ENCODE measurements at regions not wholly inside any gene's neighbourhood (a gene's known extent, or its start where the extent isn't known, plus 50 kb on each side); places are given as distances from the start of the nearest gene placed in this dataset.
"Not testable (repeated sequence)": the region's sequence is repeated elsewhere in the genome, so short reads cannot be mapped to it uniquely, and the experiment has no call there.

DNA sequence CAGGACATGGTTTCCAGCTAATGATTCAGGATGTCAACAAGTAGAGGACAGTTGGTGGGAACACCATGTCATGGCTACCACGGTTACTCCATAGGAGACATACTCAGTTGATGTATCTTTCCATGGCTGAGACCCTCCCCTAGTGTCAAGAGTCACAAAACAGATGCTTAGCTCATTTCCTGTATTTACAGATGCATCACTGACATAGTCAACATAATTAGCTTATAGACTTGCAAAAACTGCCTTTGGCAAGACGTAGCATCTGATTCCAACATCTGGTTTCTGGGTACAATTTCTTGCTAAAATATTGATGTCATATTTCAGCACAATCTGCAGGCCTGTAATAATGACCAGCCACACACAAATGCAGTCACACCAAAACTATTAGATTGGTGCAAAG lies 550.3 kb downstream of the FAM181B start:
- intact Hi-C loops (cut with micrococcal nuclease): no loop called here
- no peaks in the 10 kb centered on the region for H4K20me1 ChIP-seq (ENCODE audit: low read length)
- POLR2A ChIA-PET (ENCODE audit: unreplicated experiment): no interaction called here
- H3K4me3 ChIP-seq (ENCODE audit: low read length): no peak overlapping the region
- H3K9ac ChIP-seq (ENCODE audit: low read length): no peak overlapping the region
- H3K27ac ChIP-seq (ENCODE audit: low read length): no peak overlapping the region
- H3K9me3 ChIP-seq (ENCODE audit: low read length): peaks cover 43% of the 10 kb centered on the region; the same call in 1 of the 2 replicates
- no peak overlapping the region for H2AFZ ChIP-seq (ENCODE audit: low read length)
- H3K4me1 ChIP-seq (ENCODE audit: insufficient read depth, low read length): no peaks in the 10 kb centered on the region
- no peaks in the 10 kb centered on the region for H3F3A ChIP-seq (ENCODE audit: low read length, unreplicated experiment)
- H3K79me2 ChIP-seq (ENCODE audit: low read length): no peaks in the 10 kb centered on the region
- DNase-seq: no peak
- CTCF ChIA-PET: no interaction called here
- H3K27me3 ChIP-seq (ENCODE audit: low read length): no peaks in the 10 kb centered on the region
- no peaks in the 10 kb centered on the region for H3K9me2 ChIP-seq (replicated peaks; ENCODE audit: low read length)
- no TSS peak for BruUV-seq (replicated peaks)
- H3K4me2 ChIP-seq (ENCODE audit: low read length): no peak overlapping the region
- no peaks in the 10 kb centered on the region for H3K36me3 ChIP-seq (ENCODE audit: low read depth, low read length)
- ATAC-seq: no peak
- no peak for TF ChIP-seq EZH2 (IDR thresholded peaks at IDR 0.05; ENCODE audit: low read length, unreplicated experiment)
- TF ChIP-seq, protein P1, sequence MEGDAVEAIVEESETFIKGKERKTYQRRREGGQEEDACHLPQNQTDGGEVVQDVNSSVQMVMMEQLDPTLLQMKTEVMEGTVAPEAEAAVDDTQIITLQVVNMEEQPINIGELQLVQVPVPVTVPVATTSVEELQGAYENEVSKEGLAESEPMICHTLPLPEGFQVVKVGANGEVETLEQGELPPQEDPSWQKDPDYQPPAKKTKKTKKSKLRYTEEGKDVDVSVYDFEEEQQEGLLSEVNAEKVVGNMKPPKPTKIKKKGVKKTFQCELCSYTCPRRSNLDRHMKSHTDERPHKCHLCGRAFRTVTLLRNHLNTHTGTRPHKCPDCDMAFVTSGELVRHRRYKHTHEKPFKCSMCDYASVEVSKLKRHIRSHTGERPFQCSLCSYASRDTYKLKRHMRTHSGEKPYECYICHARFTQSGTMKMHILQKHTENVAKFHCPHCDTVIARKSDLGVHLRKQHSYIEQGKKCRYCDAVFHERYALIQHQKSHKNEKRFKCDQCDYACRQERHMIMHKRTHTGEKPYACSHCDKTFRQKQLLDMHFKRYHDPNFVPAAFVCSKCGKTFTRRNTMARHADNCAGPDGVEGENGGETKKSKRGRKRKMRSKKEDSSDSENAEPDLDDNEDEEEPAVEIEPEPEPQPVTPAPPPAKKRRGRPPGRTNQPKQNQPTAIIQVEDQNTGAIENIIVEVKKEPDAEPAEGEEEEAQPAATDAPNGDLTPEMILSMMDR (conservative IDR thresholded peaks at IDR 0.05; ENCODE audit: low read depth, low read length): no peak
- no peak for TF ChIP-seq EZH2phosphoT487 (IDR thresholded peaks at IDR 0.05; ENCODE audit: borderline replicate concordance, low read length)

DNA sequence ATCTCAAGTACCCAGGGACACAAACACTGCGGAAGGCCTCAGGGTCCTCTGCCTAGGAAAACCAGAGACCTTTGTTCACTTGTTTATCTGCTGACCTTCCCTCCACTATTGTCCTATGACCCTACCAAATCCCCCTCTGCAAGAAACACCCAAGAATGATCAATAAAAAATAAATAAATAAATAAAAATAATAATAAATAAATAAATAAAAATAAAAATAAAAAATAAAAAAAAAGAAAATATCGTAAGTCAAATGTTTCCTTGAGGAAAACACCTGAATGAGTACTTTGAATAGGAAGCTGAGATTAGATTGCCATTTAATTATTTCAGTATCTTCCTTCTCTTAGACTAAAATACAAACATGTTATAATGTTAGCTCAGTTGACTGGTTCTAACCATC lies 551.0 kb downstream of the FAM181B start:
- ATAC-seq; intact Hi-C loops (cut with micrococcal nuclease): not testable (repeated sequence)

DNA sequence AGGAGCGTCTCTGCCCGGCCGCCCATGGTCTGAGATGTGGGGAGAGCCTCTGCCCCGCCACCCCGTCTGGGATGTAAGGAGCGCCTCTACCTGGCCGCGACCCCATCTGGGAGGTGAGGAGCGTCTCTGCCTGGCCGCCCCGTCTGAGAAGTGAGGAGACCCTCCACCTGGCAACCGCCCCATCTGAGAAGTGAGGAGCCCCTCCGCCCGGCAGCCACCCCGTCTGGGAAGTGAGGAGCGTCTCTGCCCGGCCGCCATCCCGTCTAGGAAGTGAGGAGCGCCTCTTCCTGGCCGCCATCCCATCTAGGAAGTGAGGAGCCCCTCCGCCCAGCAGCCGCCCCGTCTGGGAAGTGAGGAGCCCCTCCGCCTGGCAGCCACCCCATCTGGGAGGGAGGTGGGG lies 551.9 kb downstream of the FAM181B start:
- intact Hi-C loops (cut with micrococcal nuclease); CTCF ChIA-PET; H3K9ac ChIP-seq (ENCODE audit: low read length); H3K4me2 ChIP-seq (ENCODE audit: low read length); H3K36me3 ChIP-seq (ENCODE audit: low read depth, low read length); ATAC-seq; POLR2A ChIA-PET (ENCODE audit: unreplicated experiment); BruUV-seq (replicated peaks); DNase-seq; H3K27ac ChIP-seq (ENCODE audit: low read length); H4K20me1 ChIP-seq (ENCODE audit: low read length); H3K9me2 ChIP-seq (replicated peaks; ENCODE audit: low read length); H3F3A ChIP-seq (ENCODE audit: low read length, unreplicated experiment); H3K4me1 ChIP-seq (ENCODE audit: insufficient read depth, low read length); H3K27me3 ChIP-seq (ENCODE audit: low read length); H2AFZ ChIP-seq (ENCODE audit: low read length); H3K79me2 ChIP-seq (ENCODE audit: low read length); H3K4me3 ChIP-seq (ENCODE audit: low read length): not testable (repeated sequence)
- peaks cover 55% of the 10 kb centered on the region; the same call in 1 of the 2 replicates for H3K9me3 ChIP-seq (ENCODE audit: low read length)

More for the DNA sequence above, 551.0 kb downstream of the FAM181B start:
- H4K20me1 ChIP-seq (ENCODE audit: low read length); H3K4me1 ChIP-seq (ENCODE audit: insufficient read depth, low read length); DNase-seq; H3K9ac ChIP-seq (ENCODE audit: low read length); H3F3A ChIP-seq (ENCODE audit: low read length, unreplicated experiment); H3K27ac ChIP-seq (ENCODE audit: low read length); BruUV-seq (replicated peaks); CTCF ChIA-PET; H2AFZ ChIP-seq (ENCODE audit: low read length); H3K4me3 ChIP-seq (ENCODE audit: low read length); H3K4me2 ChIP-seq (ENCODE audit: low read length); H3K79me2 ChIP-seq (ENCODE audit: low read length); POLR2A ChIA-PET (ENCODE audit: unreplicated experiment); H3K27me3 ChIP-seq (ENCODE audit: low read length); H3K9me2 ChIP-seq (replicated peaks; ENCODE audit: low read length); H3K36me3 ChIP-seq (ENCODE audit: low read depth, low read length): not testable (repeated sequence)
- H3K9me3 ChIP-seq (ENCODE audit: low read length): peaks cover 48% of the 10 kb centered on the region; the same call in 1 of the 2 replicates

DNA sequence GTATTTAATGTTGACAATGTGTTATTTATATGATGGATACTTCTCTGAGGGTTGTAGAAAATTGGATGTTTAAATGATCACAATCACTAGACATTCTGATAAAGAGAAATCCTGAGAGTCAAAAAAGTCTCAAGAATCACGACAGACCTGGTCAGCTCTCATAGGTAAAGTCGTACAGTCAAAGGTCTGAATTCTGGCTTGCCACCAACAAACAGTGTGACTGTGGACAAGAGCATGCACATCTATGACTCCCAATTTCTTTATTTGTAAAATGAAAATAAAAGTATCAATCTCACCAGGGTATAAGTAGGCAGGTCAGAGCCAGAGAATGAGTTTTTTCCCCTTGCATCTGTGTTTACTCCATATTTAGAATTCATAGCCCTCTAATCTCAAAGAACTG lies 556.7 kb downstream of the FAM181B start:
- Histone ChIP-seq H3K27ac (ENCODE audit: low read length) (no peak overlapping the region), H3K79me2 (ENCODE audit: low read length) (no peaks in the 10 kb centered on the region), H2AFZ (ENCODE audit: low read length) (no peak overlapping the region), H3K9ac (ENCODE audit: low read length) (no peak overlapping the region), H3K4me1 (ENCODE audit: insufficient read depth, low read length) (no peaks in the 10 kb centered on the region), H3K9me2 (replicated peaks; ENCODE audit: low read length) (no peaks in the 10 kb centered on the region), H3K36me3 (ENCODE audit: low read depth, low read length) (no peaks in the 10 kb centered on the region), H3K9me3 (ENCODE audit: low read length) (peaks cover 48% of the 10 kb centered on the region), H3F3A (ENCODE audit: low read length, unreplicated experiment) (no peaks in the 10 kb centered on the region), H3K4me3 (ENCODE audit: low read length) (no peak overlapping the region), H4K20me1 (ENCODE audit: low read length) (no peaks in the 10 kb centered on the region), H3K4me2 (ENCODE audit: low read length) (no peak overlapping the region), H3K27me3 (ENCODE audit: low read length) (no peaks in the 10 kb centered on the region)
- BruUV-seq (replicated peaks): no TSS peak
- ChIA-PET CTCF (no interaction called here), POLR2A (ENCODE audit: unreplicated experiment) (no interaction called here)
- ATAC-seq: no peak
- TF ChIP-seq, protein P1 (conservative IDR thresholded peaks at IDR 0.05; ENCODE audit: low read depth, low read length): no peak
- no peak for TF ChIP-seq EZH2phosphoT487 (IDR thresholded peaks at IDR 0.05; ENCODE audit: borderline replicate concordance, low read length)
- TF ChIP-seq EZH2 (IDR thresholded peaks at IDR 0.05; ENCODE audit: low read length, unreplicated experiment): no peak
- DNase-seq: no peak
- intact Hi-C loops (cut with micrococcal nuclease): no loop called here

Measured in PC-3 (cell line).